Vagina (tissue), 2 donors: ENCODE measurements at regions not wholly inside any gene's neighbourhood (a gene's known extent, or its start where the extent isn't known, plus 50 kb on each side); places are given as distances from the start of the nearest gene placed in this dataset.

Source experiments
- DNase-seq, 2 donors: peaks; one replicate each; pipeline ENCODE4 v3.0.0-alpha.2; 2017; ENCODE audit errors: extremely low spot score in 2 of 2
- H3K27ac ChIP-seq: fragments of 200-600 bp; sonication (generic); one replicate; pipeline ENCODE4 v1.5.1; 2019
- H3K27me3 ChIP-seq: fragments of 200-600 bp; sonication (generic); one replicate; pipeline ENCODE4 v1.5.1; 2019
- H3K36me3 ChIP-seq, 2 donors: fragments of 200-600 bp; sonication (generic); one replicate each; pipeline ENCODE4 v1.5.1; 2017 to 2019
- H3K4me1 ChIP-seq: fragments of 200-600 bp; sonication (generic); one replicate; pipeline ENCODE4 v1.5.1; 2019
- H3K4me3 ChIP-seq, 2 donors: fragments of 200-600 bp; sonication (generic); 1 replicate in 1 of 2; 2 replicates in 1 of 2; pipeline ENCODE4 v1.5.1; 2016 to 2019
- H3K9me3 ChIP-seq: fragments of 200-600 bp; sonication (generic); one replicate; pipeline ENCODE4 v1.5.1; 2019
- POLR2A ChIP-seq, 2 donors: fragments of 450-650 bp; IDR thresholded peaks; one replicate each; pipeline ENCODE4 v1.6.1; 2017; ENCODE audit warnings: antibody characterized with exemption in 2 of 2, mild to moderate bottlenecking in 2 of 2, moderate library complexity in 2 of 2
- POLR2AphosphoS5 ChIP-seq, 2 donors: sonication (generic); formaldehyde crosslinking; IDR thresholded peaks; one replicate each; pipeline ENCODE4 v1.9.0; 2017; ENCODE audit warnings: antibody characterized with exemption in 2 of 2, mild to moderate bottlenecking in 2 of 2, low read depth in 1 of 2; ENCODE audit not compliant: insufficient read depth in 1 of 2
- intact Hi-C: fragments of 100-400 bp; cut with DNase I; formaldehyde crosslinking; loops from one replicate; pipeline ENCODE4 v1.15.1; 2023
- TF ChIP-seq, protein P1 (sequence below), 3 experiments: fragments of 450-650 bp in 2 of 3; fragments of 200-600 bp in 1 of 3; sonication (generic) in 1 of 3; IDR thresholded peaks; one replicate each; pipeline ENCODE4 v1.5.1; 2017 to 2019; ENCODE audit warnings: antibody characterized with exemption in 3 of 3, mild to moderate bottlenecking in 2 of 3, moderate library complexity in 2 of 3

DNA sequence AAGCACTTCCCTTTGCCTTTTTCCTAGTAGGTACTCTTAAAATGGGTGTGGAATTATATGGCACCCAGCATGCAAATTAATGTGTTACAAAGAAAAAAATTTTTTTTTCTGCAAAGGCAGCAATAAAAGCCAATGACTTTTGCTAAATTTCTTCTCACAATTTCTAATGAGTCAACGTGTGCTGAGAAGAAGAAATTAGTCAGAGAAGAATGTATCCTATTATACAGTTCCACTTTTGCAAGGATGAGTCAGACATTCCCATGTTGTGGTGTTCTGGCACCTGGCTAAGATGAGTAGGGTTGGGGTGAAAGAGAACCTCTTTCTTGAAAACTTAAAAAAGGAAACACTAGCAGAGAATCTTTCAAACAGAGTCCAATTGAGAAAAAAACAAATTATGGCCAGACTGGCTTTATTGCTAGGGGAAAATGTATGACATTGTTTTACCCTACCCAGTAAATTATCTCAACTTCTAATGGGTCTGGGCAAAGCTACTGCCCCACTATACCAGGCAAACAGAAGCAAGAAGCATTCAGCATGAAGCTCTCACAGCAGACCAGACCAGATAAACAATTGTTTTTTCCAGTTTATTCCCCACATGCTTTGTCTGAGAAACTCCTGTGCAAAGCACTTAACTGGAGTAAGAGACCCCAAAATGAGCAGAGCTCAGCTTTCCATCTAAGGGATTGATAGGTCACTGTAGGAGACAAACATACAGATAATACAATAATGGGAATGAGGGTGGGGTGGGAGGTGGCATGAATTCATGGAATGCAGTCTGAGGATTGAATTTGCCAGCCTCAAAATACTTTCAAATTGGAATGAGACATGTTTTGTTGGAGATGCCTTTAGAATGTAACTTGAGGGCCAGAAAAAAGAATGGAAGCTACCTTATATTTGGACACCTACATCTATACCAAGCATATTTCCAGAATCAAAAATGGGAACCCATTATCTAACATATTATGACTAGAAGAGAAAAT is 220.8 kb upstream of the RFX3 start:
- TF ChIP-seq POLR2A (IDR thresholded peaks at IDR 0.05), result no peak
- peak in 1 of 2 donors; percentile 65 for TF ChIP-seq POLR2AphosphoS5 (IDR thresholded peaks at IDR 0.05; ENCODE audit: insufficient read depth in 1 of 2, low read depth in 1 of 2)

DNA sequence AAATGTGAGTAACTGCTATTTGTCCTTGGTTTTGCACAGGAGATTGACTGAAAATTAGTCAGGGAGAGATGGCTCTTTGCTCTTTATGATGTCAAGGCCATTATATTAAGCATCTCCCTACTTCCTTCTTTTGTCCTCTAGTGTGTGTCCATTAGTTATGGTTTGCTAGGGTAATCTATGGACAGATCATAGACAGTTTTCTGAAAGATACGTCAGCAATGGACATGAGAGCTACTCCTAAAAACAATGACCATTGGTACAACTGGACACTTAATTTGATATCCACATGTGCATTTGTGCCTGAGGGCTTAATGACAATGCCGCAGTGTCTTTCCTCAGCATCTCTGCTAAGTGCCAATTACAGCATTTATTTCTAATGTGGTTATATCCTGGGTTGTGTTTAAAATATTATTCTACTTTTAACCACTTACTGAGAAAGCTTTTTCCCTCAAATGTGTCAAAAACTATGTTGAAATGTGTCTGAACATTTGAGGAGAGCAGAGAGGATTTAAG is 218.2 kb upstream of the RFX3 start:
- intact Hi-C loops, result no loop called here
- TF ChIP-seq POLR2AphosphoS5 (IDR thresholded peaks at IDR 0.05; ENCODE audit: insufficient read depth in 1 of 2, low read depth in 1 of 2) (no peak), POLR2A (IDR thresholded peaks at IDR 0.05) (no peak)
- TF ChIP-seq, protein P1, sequence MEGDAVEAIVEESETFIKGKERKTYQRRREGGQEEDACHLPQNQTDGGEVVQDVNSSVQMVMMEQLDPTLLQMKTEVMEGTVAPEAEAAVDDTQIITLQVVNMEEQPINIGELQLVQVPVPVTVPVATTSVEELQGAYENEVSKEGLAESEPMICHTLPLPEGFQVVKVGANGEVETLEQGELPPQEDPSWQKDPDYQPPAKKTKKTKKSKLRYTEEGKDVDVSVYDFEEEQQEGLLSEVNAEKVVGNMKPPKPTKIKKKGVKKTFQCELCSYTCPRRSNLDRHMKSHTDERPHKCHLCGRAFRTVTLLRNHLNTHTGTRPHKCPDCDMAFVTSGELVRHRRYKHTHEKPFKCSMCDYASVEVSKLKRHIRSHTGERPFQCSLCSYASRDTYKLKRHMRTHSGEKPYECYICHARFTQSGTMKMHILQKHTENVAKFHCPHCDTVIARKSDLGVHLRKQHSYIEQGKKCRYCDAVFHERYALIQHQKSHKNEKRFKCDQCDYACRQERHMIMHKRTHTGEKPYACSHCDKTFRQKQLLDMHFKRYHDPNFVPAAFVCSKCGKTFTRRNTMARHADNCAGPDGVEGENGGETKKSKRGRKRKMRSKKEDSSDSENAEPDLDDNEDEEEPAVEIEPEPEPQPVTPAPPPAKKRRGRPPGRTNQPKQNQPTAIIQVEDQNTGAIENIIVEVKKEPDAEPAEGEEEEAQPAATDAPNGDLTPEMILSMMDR (IDR thresholded peaks at IDR 0.05), result no peak

More for the DNA sequence above, 220.8 kb upstream of the RFX3 start:
- Histone ChIP-seq H3K9me3 (no peaks in the 10 kb centered on the region), H3K27me3 (no peaks in the 10 kb centered on the region), H3K4me3 (no peak overlapping the region), H3K27ac (no peak overlapping the region), H3K36me3 (no peaks in the 10 kb centered on the region), H3K4me1 (peaks cover 11% of the 10 kb centered on the region)
- no peak for DNase-seq
- intact Hi-C loops, result no loop called here

DNA sequence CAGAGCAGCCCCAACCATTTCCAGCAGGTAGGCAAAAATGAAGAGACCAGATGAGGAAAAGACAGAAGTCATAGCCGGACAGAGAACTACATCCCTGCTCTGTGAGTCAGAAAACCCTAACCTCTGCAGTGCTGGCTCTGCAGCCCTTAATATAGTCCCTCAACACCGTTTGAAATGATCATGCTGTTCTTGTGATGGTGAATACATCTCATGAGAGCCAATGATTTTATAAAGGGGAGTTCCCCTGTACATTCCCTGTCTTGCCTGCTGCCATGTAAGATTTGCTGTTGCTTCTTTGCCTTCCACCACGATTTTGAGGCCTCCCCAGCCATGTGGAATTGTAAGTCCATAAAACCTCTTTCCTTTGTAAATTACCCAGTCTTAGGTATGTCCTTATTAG is 216.8 kb upstream of the RFX3 start:
- TF ChIP-seq, protein P1 (IDR thresholded peaks at IDR 0.05), result no peak
- TF ChIP-seq POLR2AphosphoS5 (IDR thresholded peaks at IDR 0.05; ENCODE audit: insufficient read depth in 1 of 2, low read depth in 1 of 2), result no peak
- TF ChIP-seq POLR2A (IDR thresholded peaks at IDR 0.05), result no peak
- Histone ChIP-seq H3K4me3 (no peak overlapping the region), H3K27ac (no peak overlapping the region), H3K9me3 (no peaks in the 10 kb centered on the region), H3K27me3 (no peaks in the 10 kb centered on the region), H3K4me1 (no peaks in the 10 kb centered on the region), H3K36me3 (no peaks in the 10 kb centered on the region)
- intact Hi-C loops, result no loop called here
- DNase-seq, result no peak

More for the DNA sequence above, 218.2 kb upstream of the RFX3 start:
- no peak overlapping the region for H3K4me3 ChIP-seq
- no peaks in the 10 kb centered on the region for H3K9me3 ChIP-seq
- no peaks in the 10 kb centered on the region for H3K27me3 ChIP-seq
- no peaks in the 10 kb centered on the region for H3K36me3 ChIP-seq
- no peak for DNase-seq
- H3K4me1 ChIP-seq, result no peaks in the 10 kb centered on the region
- H3K27ac ChIP-seq, result no peak overlapping the region

DNA sequence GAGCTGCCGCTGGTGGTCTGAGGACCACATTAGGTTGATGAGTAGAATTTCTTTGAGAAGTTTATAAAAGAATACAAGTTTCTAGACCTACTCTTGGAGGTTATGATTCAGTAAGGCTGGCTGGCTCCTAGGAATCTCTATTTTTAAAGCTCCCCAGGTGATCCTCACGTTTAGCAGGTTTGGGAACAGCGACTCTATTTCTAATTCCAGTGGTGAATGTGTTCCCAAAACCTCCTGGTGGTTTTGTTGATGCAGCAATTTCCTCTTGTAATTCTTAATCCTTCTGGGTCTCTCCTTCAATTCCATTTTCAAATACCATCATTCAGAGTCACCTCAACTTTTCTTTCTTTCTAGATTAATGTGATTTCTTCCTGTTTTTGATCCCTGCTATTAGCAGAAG is 215.9 kb upstream of the RFX3 start:
- Histone ChIP-seq H3K27me3 (no peaks in the 10 kb centered on the region), H3K27ac (no peak overlapping the region), H3K36me3 (no peaks in the 10 kb centered on the region), H3K4me1 (no peaks in the 10 kb centered on the region), H3K4me3 (no peak overlapping the region), H3K9me3 (no peaks in the 10 kb centered on the region)
- TF ChIP-seq, protein P1 (IDR thresholded peaks at IDR 0.05), result no peak
- no peak for TF ChIP-seq POLR2AphosphoS5 (IDR thresholded peaks at IDR 0.05; ENCODE audit: insufficient read depth in 1 of 2, low read depth in 1 of 2)
- TF ChIP-seq POLR2A (IDR thresholded peaks at IDR 0.05), result no peak
- intact Hi-C loops, result no loop called here
- DNase-seq, result no peak

DNA sequence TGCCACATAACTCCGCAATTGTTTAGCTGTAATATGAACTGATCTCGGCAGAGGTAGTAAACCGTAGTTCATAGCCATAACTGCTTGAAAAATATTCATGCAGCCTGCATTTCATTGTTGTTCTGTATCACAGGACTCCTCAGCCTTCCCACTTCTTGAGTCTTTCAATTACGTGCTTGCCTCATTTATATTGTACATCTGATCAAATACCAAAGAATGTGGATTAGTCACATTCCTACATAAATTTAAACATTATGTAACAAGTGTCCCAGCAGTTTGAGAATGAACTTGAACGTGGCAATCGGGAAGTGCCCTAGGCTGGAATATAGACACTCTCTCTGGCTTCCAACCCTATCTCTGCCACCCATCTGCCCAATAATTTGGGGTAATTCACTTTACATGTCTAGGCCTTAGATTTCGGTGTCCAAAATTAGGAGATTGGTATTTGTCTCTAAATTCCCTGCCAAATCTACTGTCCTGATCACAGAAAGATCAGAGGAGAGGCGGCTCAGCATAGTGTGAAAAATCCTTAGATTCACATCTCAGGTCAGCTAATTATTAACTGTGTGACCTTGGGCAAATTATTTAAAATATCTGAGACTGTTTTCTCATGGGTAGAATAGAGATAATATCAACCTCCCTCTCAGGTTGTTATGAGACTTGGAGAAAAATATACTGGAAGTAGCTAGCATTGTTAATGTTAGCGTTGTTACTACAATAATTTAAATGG is 215.1 kb upstream of the RFX3 start:
- Histone ChIP-seq H3K27me3 (no peaks in the 10 kb centered on the region), H3K36me3 (no peaks in the 10 kb centered on the region), H3K9me3 (no peaks in the 10 kb centered on the region), H3K27ac (no peak overlapping the region), H3K4me1 (no peaks in the 10 kb centered on the region), H3K4me3 (no peak overlapping the region)
- intact Hi-C loops, result no loop called here
- no peak for DNase-seq
- TF ChIP-seq, protein P1 (IDR thresholded peaks at IDR 0.05), result no peak
- TF ChIP-seq POLR2A (IDR thresholded peaks at IDR 0.05) (no peak), POLR2AphosphoS5 (IDR thresholded peaks at IDR 0.05; ENCODE audit: insufficient read depth in 1 of 2, low read depth in 1 of 2) (no peak)
